ENCODE measurements at regions not wholly inside any gene's neighbourhood (a gene's known extent, or its start where the extent isn't known, plus 50 kb on each side); places are given as distances from the start of the nearest gene placed in this dataset.

GRCh38 chr5:125181159-125181558 is 434.7 kb upstream of the ZNF608 start:
- no peak for TF ChIP-seq POLR2A (IDR thresholded peaks at IDR 0.05; ENCODE audit: low read depth)
- no peak for TF ChIP-seq CTCF (IDR thresholded peaks at IDR 0.05)
- TF ChIP-seq POLR2AphosphoS5 (IDR thresholded peaks at IDR 0.05): no peak

Measured in esophagus muscularis mucosa (tissue), 3 donors.